Osteoblast (primary cell): ENCODE measurements at regions not wholly inside any gene's neighbourhood (a gene's known extent, or its start where the extent isn't known, plus 50 kb on each side); places are given as distances from the start of the nearest gene placed in this dataset.

Source experiments
- DNase-seq: peaks from one replicate; pipeline ENCODE4 v3.0.0; 2011; ENCODE audit warnings: low spot score, mixed read lengths; ENCODE audit not compliant: insufficient read length; ENCODE audit errors: missing footprints
- H2AFZ ChIP-seq: 2 replicates; pipeline ENCODE4 v1.6.0; 2011; ENCODE audit warnings: mild to moderate bottlenecking, low read length
- H3K27ac ChIP-seq: 2 replicates; pipeline ENCODE4 v1.5.1; 2011; ENCODE audit warnings: mild to moderate bottlenecking, low read depth, low read length, moderate library complexity
- H3K27me3 ChIP-seq: 2 replicates; pipeline ENCODE4 v1.6.0; 2012; ENCODE audit warnings: mild to moderate bottlenecking, control low read depth, inconsistent platforms, low read length, moderate library complexity; ENCODE audit not compliant: insufficient read depth
- H3K36me3 ChIP-seq: 2 replicates; pipeline ENCODE4 v1.5.1; 2011; ENCODE audit warnings: mild to moderate bottlenecking, low read length, control low read depth, moderate library complexity; ENCODE audit not compliant: insufficient read depth
- H3K4me1 ChIP-seq: 2 replicates; pipeline ENCODE4 v1.5.1; 2011; ENCODE audit warnings: mild to moderate bottlenecking, low read length, control low read depth, moderate library complexity; ENCODE audit not compliant: insufficient read depth
- H3K4me2 ChIP-seq: 2 replicates; pipeline ENCODE4 v1.6.0; 2011; ENCODE audit warnings: mild to moderate bottlenecking, low read length; ENCODE audit not compliant: insufficient read depth
- H3K4me3 ChIP-seq: fragments of 200-600 bp; sonication (generic); 3 replicates; pipeline ENCODE4 v1.5.1; 2012; ENCODE audit warnings: mild to moderate bottlenecking, low read length, inconsistent platforms; ENCODE audit not compliant: insufficient read depth
- H3K79me2 ChIP-seq: 2 replicates; pipeline ENCODE4 v1.6.0; 2012; ENCODE audit warnings: mild to moderate bottlenecking, low read length, control low read depth, inconsistent platforms; ENCODE audit not compliant: insufficient read depth
- H3K9me3 ChIP-seq: 2 replicates; pipeline ENCODE4 v1.5.1; 2011; ENCODE audit warnings: low read depth, low read length, control low read depth
- H4K20me1 ChIP-seq: 2 replicates; pipeline ENCODE4 v1.6.0; 2012; ENCODE audit warnings: mild to moderate bottlenecking, low read length, control low read depth; ENCODE audit not compliant: insufficient read depth
- CTCF ChIP-seq: IDR thresholded peaks from 2 replicates; pipeline ENCODE4 v1.5.1; 2011; ENCODE audit warnings: mild to moderate bottlenecking, low read depth, low read length, moderate library complexity; ENCODE audit errors: extremely low read depth

- no peak overlapping the region for H2AFZ ChIP-seq
- no peaks in the 10 kb centered on the region for H4K20me1 ChIP-seq
- H3K27me3 ChIP-seq, result no peaks in the 10 kb centered on the region
- no peak overlapping the region for H3K27ac ChIP-seq
- DNase-seq, result no peak
- no peaks in the 10 kb centered on the region for H3K9me3 ChIP-seq
- no peak overlapping the region for H3K4me3 ChIP-seq
- no peaks in the 10 kb centered on the region for H3K36me3 ChIP-seq
- no peaks in the 10 kb centered on the region for H3K79me2 ChIP-seq
- no peaks in the 10 kb centered on the region for H3K4me1 ChIP-seq
- no peak overlapping the region for H3K4me2 ChIP-seq
- TF ChIP-seq CTCF, result no peak
Measured at GRCh38 chr2:126495189-126495588, 160.8 kb upstream of the GYPC start.

GRCh38 chr2:126496493-126496892, 159.5 kb upstream of the GYPC start:
- Histone ChIP-seq H3K4me1 (no peaks in the 10 kb centered on the region), H3K9me3 (no peaks in the 10 kb centered on the region), H3K79me2 (no peaks in the 10 kb centered on the region), H2AFZ (no peak overlapping the region), H3K4me3 (no peak overlapping the region), H3K4me2 (no peak overlapping the region), H3K27me3 (no peaks in the 10 kb centered on the region), H3K36me3 (no peaks in the 10 kb centered on the region), H4K20me1 (no peaks in the 10 kb centered on the region), H3K27ac (no peak overlapping the region)
- TF ChIP-seq CTCF, result no peak
- no peak for DNase-seq

- no peaks in the 10 kb centered on the region for H3K27me3 ChIP-seq
- H3K27ac ChIP-seq, result no peak overlapping the region
- H3K4me2 ChIP-seq, result no peak overlapping the region
- H3K4me1 ChIP-seq, result no peaks in the 10 kb centered on the region
- no peak overlapping the region for H2AFZ ChIP-seq
- no peaks in the 10 kb centered on the region for H4K20me1 ChIP-seq
- no peak for TF ChIP-seq CTCF
- H3K79me2 ChIP-seq, result no peaks in the 10 kb centered on the region
- no peak for DNase-seq
- H3K9me3 ChIP-seq, result no peaks in the 10 kb centered on the region
- no peak overlapping the region for H3K4me3 ChIP-seq
- no peaks in the 10 kb centered on the region for H3K36me3 ChIP-seq
Measured at GRCh38 chr2:126503476-126503875, 152.5 kb upstream of the GYPC start.

- Histone ChIP-seq H3K4me3 (no peak overlapping the region), H3K36me3 (no peaks in the 10 kb centered on the region), H3K4me1 (no peaks in the 10 kb centered on the region), H3K9me3 (no peaks in the 10 kb centered on the region), H3K27ac (no peak overlapping the region), H3K79me2 (no peaks in the 10 kb centered on the region), H2AFZ (no peak overlapping the region), H3K4me2 (no peak overlapping the region), H4K20me1 (no peaks in the 10 kb centered on the region), H3K27me3 (no peaks in the 10 kb centered on the region)
- no peak for DNase-seq
- TF ChIP-seq CTCF, result no peak
Measured at GRCh38 chr2:126504949-126505348, 151.0 kb upstream of the GYPC start.
